Activated naive CD8-positive, alpha-beta T cell treated with anti-CD3 and anti-CD28 coated beads, Interleukin-2, amount 10 ng/mL, durations not matched to agents 7 days and 5 days (primary cell): ENCODE measurements at regions not wholly inside any gene's neighbourhood (a gene's known extent, or its start where the extent isn't known, plus 50 kb on each side); places are given as distances from the start of the nearest gene placed in this dataset.
"Not testable (repeated sequence)": the region's sequence is repeated elsewhere in the genome, so short reads cannot be mapped to it uniquely, and the experiment has no call there.

Experiments
- ATAC-seq: fragments of 150-1000 bp; cut with Tn5 transposase; one replicate; pipeline ENCODE4 v1.10.0; 2021; ENCODE audit warnings: low read depth, moderate library complexity
- POLR2A ChIA-PET: fragments of 350-600 bp; sonication (Branson Sonifier 250); formaldehyde crosslinking; loops from one replicate; lab custom pipeline; 2021; ENCODE audit warnings: antibody characterized with exemption; lab: Charles Lee
- DNase-seq: peaks from one replicate; pipeline ENCODE4 v3.0.0; 2021
- H3K27ac Mint-ChIP-seq: one replicate; pipeline ENCODE4 v1.8.0; 2022; ENCODE audit warnings: mild to moderate bottlenecking, mixed read lengths
- H3K27me3 Mint-ChIP-seq: one replicate; pipeline ENCODE4 v1.8.0; 2022; ENCODE audit warnings: mild to moderate bottlenecking, moderate library complexity, mixed read lengths
- H3K36me3 Mint-ChIP-seq: one replicate; pipeline ENCODE4 v1.8.0; 2021; ENCODE audit warnings: mild to moderate bottlenecking, mixed read lengths
- H3K4me1 Mint-ChIP-seq: one replicate; pipeline ENCODE4 v1.8.0; 2021; ENCODE audit warnings: mixed read lengths
- H3K4me3 Mint-ChIP-seq: one replicate; pipeline ENCODE4 v1.8.0; 2022; ENCODE audit warnings: mild to moderate bottlenecking, moderate library complexity, mixed read lengths
- H3K9me3 Mint-ChIP-seq: one replicate; pipeline ENCODE4 v1.8.0; 2021; ENCODE audit warnings: mixed read lengths

DNA sequence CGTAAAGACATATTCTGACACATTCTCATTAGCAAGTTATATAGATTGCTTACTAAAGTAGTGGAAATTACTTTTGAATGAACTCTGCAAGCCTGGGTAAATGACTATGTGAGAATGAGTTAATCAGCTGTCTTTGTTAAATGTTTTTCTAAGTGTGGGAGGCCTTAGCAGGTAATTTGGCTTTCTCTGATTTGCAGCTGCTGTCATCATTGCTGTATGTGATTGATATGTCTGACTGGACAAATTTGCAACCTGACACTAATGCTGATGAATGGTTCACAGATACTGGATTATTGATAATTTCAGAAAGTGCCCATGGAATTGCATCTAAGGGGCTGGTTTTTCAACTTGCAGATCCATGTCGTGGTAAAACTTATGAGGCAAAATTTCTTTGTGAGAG is 372.2 kb upstream of the SGO1 start:
- Mint-ChIP-seq H3K36me3 (no peaks in the 10 kb centered on the region), H3K27me3 (no peaks in the 10 kb centered on the region), H3K4me1 (no peaks in the 10 kb centered on the region), H3K4me3 (no peak overlapping the region), H3K27ac (no peak overlapping the region), H3K9me3 (no peaks in the 10 kb centered on the region)
- DNase-seq (no peak), ATAC-seq (no peak)
- POLR2A ChIA-PET: no interaction called here

DNA sequence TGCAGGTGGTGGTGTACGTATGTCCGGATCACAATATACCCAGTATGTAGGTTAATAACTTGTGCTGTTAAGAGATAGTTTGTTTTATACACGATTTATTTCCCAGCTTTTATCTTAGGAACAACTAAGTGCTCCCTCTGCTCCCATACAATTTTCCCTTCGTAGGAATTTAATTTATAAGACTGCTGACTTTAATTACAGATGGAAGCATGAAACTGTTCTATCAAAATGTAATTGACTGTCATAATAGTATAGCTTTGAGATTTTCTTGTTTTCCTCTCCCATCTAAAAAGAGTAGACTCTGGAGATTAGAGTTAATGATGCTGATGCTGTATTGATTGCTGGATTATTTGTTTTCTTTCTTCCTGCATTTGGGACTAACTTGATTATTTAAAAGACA is 370.7 kb upstream of the SGO1 start:
- no peak for ATAC-seq
- H3K27me3 Mint-ChIP-seq: no peaks in the 10 kb centered on the region
- H3K27ac Mint-ChIP-seq: no peak overlapping the region
- no peaks in the 10 kb centered on the region for H3K4me1 Mint-ChIP-seq
- DNase-seq: no peak
- H3K4me3 Mint-ChIP-seq: no peak overlapping the region
- POLR2A ChIA-PET: no interaction called here
- H3K36me3 Mint-ChIP-seq: no peaks in the 10 kb centered on the region
- H3K9me3 Mint-ChIP-seq: no peaks in the 10 kb centered on the region

DNA sequence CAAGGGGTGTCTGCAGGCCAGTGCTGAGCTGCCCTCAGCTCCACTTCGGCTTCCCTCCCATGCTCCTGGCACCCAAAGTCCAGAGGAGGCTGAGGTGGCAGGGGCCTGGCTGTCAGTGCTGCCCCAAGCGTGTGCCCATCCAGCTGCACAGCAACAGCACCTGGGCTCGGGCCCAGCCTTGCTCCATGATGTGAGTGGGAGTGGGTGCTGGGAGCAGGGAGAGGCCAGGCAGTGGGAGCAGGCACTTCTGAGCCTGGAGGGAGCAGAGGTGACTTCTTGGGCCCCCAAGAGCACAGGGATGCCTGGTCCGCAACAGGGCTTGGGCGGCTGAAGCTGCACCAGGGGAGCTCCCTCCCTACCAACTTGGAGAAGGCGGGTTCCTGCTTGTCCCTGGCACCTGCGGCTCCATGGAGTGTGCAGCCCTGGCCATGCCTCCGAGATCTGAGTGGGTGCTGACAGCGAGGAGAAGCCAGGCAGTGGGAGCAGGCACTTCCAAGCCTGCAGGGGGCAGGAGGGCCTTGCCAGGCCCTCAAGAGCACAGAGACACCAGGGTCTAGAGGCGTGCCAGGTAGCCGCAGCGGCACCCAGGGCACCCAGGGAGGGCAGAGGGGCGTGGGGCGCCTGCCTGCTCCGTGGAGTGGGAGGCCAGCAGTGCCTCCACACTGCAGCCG is 366.7 kb upstream of the SGO1 start:
- no peaks in the 10 kb centered on the region for H3K36me3 Mint-ChIP-seq
- DNase-seq: no peak
- H3K27ac Mint-ChIP-seq: no peak overlapping the region
- no peaks in the 10 kb centered on the region for H3K27me3 Mint-ChIP-seq
- no peaks in the 10 kb centered on the region for H3K9me3 Mint-ChIP-seq
- POLR2A ChIA-PET: no interaction called here
- no peaks in the 10 kb centered on the region for H3K4me1 Mint-ChIP-seq
- no peak overlapping the region for H3K4me3 Mint-ChIP-seq
- no peak for ATAC-seq

DNA sequence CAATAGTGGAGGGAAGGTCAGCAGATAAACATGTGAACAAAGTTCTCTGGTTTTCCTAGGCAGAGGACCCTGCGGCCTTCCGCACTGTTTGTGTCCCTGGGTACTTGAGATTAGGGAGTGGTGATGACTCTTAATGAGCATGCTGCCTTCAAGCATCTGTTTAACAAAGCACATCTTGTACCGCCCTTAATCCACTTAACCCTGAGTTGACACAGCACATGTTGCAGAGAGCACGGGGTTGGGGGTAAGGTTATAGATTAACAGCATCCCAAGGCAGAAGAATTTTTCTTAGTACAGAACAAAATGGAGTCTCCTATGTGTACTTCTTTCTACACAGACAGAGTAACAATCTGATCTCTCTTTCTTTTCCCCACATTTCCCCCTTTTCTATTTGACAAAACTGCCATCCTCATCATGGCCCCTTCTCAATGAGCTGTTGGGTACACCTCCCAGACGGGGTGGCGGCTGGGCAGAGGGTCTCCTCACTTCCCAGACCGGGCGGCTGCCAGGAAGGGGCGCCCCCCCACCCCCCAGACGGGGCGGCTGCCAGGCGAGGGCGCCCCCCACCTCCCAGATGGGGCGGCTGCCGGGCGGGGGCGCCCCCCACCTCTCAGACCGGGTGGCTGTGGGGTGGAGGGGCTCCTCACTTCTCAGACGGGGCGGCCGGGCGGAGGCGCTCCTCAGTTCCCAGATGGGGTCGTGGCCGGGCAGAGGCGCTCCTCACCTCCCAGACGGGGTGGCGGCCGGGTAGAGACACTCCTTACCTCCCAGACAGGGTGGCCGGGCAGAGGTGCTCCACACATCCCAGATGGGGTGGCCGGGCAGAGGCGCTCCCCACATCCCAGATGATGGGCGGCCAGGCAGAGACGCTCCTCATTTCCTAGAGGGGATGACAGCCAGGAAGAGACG is 361.6 kb upstream of the SGO1 start:
- POLR2A ChIA-PET: not testable (repeated sequence)

DNA sequence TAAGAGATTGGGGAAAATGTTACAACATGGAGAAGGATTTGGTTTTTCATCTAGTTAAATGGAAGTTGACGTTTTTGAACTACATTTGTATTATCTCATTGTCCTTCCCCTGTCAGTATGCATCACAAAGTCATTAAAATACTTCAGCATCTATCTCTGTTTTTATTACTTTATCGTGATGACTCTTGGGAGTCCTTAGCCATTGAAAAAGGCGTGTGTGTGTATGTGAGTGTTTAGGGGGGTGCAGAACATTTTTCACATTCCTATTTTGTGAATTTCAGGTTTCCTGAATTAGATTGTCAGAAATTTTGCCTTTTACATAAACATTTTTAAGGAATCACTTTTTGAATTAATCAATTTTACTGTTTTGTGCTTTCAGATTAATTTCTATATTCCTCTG is 360.6 kb upstream of the SGO1 start:
- DNase-seq (no peak), ATAC-seq (no peak)
- Mint-ChIP-seq H3K9me3 (peaks cover 3% of the 10 kb centered on the region), H3K36me3 (no peaks in the 10 kb centered on the region), H3K27ac (no peak overlapping the region), H3K4me1 (no peaks in the 10 kb centered on the region), H3K4me3 (no peak overlapping the region), H3K27me3 (no peaks in the 10 kb centered on the region)
- POLR2A ChIA-PET: no interaction called here

More for the DNA sequence above, 361.6 kb upstream of the SGO1 start:
- H3K9me3 Mint-ChIP-seq, H3K27ac Mint-ChIP-seq, H3K36me3 Mint-ChIP-seq, H3K4me1 Mint-ChIP-seq, H3K4me3 Mint-ChIP-seq, H3K27me3 Mint-ChIP-seq, ATAC-seq, DNase-seq: not testable (repeated sequence)

DNA sequence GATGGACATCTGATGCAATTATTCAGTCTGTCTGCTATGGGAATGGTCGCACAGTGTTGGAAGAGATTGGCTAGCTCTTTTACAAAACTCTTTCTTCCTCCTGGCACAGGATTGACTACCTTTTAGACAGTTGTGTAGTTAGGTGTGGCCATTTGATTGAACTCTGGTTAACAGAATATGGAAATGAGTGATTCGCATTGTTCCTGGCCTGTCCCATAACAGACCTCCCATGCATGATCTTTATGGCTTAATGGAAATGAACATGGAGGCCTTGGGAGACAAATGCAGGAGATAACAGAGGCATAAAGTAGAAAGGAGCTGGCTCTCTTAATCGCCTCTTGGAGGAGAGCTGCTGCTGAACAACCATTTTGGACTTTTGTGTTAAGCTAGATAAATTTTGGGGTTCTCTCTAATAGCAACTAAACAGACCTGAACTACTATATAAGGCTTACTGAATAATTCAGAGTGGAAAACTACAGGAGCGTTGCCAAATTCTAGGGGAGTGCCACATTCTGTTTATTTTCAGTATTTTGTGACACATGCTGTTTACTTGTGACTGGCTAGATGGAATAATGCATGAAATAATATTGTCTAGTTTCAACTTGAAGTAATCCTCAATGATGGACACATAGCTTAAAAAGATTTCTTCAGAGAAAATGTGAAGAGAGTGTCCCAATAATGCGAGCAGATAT is 357.7 kb upstream of the SGO1 start:
- H3K4me3 Mint-ChIP-seq: no peak overlapping the region
- DNase-seq (no peak), ATAC-seq (no peak)
- POLR2A ChIA-PET: no interaction called here
- no peak overlapping the region for H3K27ac Mint-ChIP-seq
- H3K27me3 Mint-ChIP-seq: no peaks in the 10 kb centered on the region
- no peaks in the 10 kb centered on the region for H3K4me1 Mint-ChIP-seq
- H3K9me3 Mint-ChIP-seq: peaks cover 3% of the 10 kb centered on the region
- H3K36me3 Mint-ChIP-seq: no peaks in the 10 kb centered on the region

DNA sequence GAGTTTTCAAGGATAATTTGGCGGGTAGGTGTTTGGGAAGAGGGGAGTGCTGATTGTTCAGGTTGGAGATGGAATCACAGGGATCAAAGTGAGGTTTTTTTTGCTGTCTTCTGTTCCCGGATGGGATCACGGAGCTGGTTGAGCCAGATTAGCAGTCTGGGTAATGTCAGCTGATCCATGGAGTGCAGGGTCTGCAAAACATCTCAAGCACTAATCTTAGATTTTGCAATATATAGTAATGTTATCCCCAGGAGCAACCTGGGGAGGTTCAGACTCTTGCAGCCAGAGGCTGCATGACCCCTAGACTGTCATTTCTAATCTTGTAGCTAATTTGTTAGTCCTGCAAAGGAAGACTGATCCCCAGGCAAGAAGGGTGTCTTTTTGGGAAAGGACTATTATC is 354.1 kb upstream of the SGO1 start:
- no peaks in the 10 kb centered on the region for H3K4me1 Mint-ChIP-seq
- no peaks in the 10 kb centered on the region for H3K27me3 Mint-ChIP-seq
- ATAC-seq (no peak), DNase-seq (no peak)
- H3K9me3 Mint-ChIP-seq: no peaks in the 10 kb centered on the region
- no peak overlapping the region for H3K27ac Mint-ChIP-seq
- no peaks in the 10 kb centered on the region for H3K36me3 Mint-ChIP-seq
- H3K4me3 Mint-ChIP-seq: no peak overlapping the region
- POLR2A ChIA-PET: no interaction called here

DNA sequence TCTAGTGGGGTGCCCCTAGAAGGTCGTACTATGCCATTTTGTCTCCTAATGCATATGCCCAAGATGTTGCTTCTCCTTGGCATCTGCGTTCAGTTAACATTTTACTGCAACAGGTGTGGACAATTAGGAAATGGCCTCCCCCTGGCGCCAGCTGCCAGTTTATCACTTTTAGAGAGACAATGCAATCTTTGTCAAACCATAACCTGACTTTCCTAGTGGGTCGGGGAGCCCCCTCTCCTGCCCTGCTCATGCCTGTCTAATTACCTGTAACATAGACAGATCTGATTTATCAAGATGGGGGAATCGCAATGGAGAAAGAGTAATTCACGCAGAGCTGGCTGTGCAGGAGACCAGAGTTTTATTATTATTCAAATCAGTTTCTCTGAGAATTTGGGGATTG is 353.7 kb upstream of the SGO1 start:
- DNase-seq: no peak
- Mint-ChIP-seq H3K27ac (no peak overlapping the region), H3K9me3 (no peaks in the 10 kb centered on the region), H3K36me3 (no peaks in the 10 kb centered on the region), H3K4me1 (no peaks in the 10 kb centered on the region), H3K4me3 (no peak overlapping the region), H3K27me3 (no peaks in the 10 kb centered on the region)
- no peak for ATAC-seq
- POLR2A ChIA-PET: no interaction called here

DNA sequence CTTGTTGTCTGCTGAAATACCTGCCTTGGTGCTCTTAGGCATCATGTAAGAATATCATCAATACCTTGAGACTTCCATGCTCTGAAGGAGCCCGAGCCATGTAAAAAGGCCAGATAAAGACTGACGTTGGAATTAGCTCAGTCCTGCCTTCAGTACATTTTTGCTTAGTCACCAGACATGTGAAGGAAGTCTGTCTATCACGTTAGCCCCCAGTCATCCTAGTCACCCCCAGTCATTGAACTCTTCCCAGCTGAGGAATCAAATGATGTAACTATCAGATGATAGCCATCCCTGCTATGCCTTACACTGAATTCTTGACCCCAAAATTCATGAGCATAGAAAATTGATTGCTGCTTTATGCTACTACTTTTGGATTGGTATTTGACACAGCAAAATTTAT is 351.2 kb upstream of the SGO1 start:
- no peak for ATAC-seq
- Mint-ChIP-seq H3K36me3 (no peaks in the 10 kb centered on the region), H3K27ac (no peak overlapping the region), H3K27me3 (no peaks in the 10 kb centered on the region), H3K4me3 (no peak overlapping the region), H3K4me1 (no peaks in the 10 kb centered on the region), H3K9me3 (no peaks in the 10 kb centered on the region)
- POLR2A ChIA-PET: no interaction called here
- DNase-seq: no peak

DNA sequence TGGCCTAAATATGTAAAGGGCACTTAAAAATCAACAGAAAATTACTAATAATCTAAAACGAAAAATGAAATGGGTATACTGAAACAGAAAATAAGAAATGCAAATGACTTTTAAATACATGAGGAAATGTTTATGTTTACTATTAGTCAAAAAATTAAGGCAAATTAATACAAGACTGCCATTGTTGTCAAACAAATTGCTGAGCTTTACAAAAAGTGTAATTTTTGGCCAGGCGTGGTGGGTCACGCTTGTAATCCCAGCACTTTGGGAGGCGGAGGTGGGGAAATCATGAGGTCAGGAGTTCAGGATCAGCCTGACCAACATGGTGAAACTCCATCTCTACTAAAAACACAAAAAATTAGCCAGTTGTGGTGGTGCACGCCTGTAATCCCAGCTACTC is 343.9 kb upstream of the SGO1 start:
- H3K36me3 Mint-ChIP-seq: no peaks in the 10 kb centered on the region
- H3K27me3 Mint-ChIP-seq: no peaks in the 10 kb centered on the region
- ATAC-seq (no peak), DNase-seq (no peak)
- POLR2A ChIA-PET: no interaction called here
- no peak overlapping the region for H3K27ac Mint-ChIP-seq
- H3K4me3 Mint-ChIP-seq: no peak overlapping the region
- no peaks in the 10 kb centered on the region for H3K9me3 Mint-ChIP-seq
- no peaks in the 10 kb centered on the region for H3K4me1 Mint-ChIP-seq

DNA sequence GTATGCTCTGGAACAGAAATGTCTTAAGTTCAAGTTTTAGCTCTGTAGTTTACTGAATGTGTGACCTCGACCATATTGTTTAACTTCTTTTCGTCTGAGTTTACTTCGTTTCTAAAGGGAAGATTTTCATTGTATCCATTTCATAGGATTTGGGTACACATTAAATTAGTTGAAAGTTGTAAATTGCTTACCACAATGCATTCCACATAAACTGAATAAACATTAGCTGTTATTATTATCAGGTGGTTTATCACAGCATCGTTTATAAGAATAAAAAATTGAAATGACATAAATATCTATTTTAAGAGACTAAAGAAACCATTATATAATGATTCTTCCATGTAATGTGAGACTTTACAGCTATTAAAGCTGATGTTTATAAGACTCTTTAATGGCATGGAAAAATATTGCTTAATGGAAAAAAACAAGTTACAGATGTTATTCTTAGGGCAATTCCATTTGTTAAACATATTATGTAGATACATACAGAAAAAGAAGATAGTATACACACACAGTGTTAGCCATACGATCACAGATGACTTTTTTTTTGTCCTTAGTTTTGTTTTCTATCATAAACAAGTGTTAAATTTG is 342.3 kb upstream of the SGO1 start:
- no peaks in the 10 kb centered on the region for H3K9me3 Mint-ChIP-seq
- H3K36me3 Mint-ChIP-seq: no peaks in the 10 kb centered on the region
- DNase-seq (no peak), ATAC-seq (no peak)
- no peak overlapping the region for H3K4me3 Mint-ChIP-seq
- POLR2A ChIA-PET: no interaction called here
- H3K27ac Mint-ChIP-seq: no peak overlapping the region
- no peaks in the 10 kb centered on the region for H3K27me3 Mint-ChIP-seq
- H3K4me1 Mint-ChIP-seq: no peaks in the 10 kb centered on the region

DNA sequence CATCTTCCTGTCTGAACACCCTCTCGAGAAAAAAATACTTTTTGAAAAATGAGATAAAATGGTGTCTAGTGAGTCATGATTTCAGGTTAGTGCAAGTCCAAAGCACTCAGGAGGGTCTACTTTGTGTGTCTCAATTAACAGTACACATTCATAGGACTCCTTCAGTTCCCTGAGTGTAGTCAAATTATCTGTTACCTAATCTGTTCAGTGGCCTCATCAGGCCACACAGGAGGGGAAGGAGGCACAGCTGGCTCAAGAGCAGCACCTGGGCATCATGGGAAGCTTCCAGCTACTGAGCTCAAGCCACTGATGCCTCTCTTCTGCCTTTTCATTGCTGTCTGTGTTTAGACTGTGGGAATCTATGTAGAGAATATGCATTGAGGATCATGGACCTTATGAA is 341.4 kb upstream of the SGO1 start:
- no peak for ATAC-seq
- Mint-ChIP-seq H3K27ac (no peak overlapping the region), H3K4me3 (no peak overlapping the region), H3K9me3 (no peaks in the 10 kb centered on the region), H3K4me1 (no peaks in the 10 kb centered on the region), H3K27me3 (no peaks in the 10 kb centered on the region), H3K36me3 (no peaks in the 10 kb centered on the region)
- DNase-seq: no peak
- POLR2A ChIA-PET: no interaction called here

DNA sequence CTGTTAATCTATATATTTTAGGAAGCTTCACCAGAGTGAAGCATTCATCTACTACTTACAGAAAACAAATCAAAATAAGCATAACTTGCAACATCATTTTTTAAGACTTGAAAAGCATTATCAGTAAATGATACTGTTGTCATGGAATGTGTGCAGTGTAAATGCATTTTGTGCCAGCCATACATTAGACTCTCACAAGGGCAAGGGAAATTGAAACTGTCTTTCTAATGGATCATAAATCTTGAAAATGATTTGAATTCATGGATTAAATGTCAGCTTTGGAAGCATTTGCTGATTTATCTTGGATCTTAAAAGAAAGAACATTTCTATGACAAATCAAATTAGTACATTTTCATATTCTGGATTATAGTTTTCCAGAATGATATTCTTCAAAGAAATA is 338.3 kb upstream of the SGO1 start:
- DNase-seq: no peak
- no peak for ATAC-seq
- Mint-ChIP-seq H3K36me3 (no peaks in the 10 kb centered on the region), H3K4me1 (no peaks in the 10 kb centered on the region), H3K27ac (no peak overlapping the region), H3K4me3 (no peak overlapping the region), H3K9me3 (peaks cover 1% of the 10 kb centered on the region), H3K27me3 (no peaks in the 10 kb centered on the region)
- POLR2A ChIA-PET: no interaction called here
